Activated naive CD8-positive, alpha-beta T cell treated with anti-CD3 and anti-CD28 coated beads, Interleukin-2, amount 10 ng/mL, durations not matched to agents 7 days and 5 days (primary cell): ENCODE measurements at regions not wholly inside any gene's neighbourhood (a gene's known extent, or its start where the extent isn't known, plus 50 kb on each side); places are given as distances from the start of the nearest gene placed in this dataset.
"Not testable (repeated sequence)": the region's sequence is repeated elsewhere in the genome, so short reads cannot be mapped to it uniquely, and the experiment has no call there.

Experiments used
- ATAC-seq: fragments of 150-1000 bp; cut with Tn5 transposase; one replicate; pipeline ENCODE4 v1.10.0; 2021; ENCODE audit warnings: low read depth, moderate library complexity
- POLR2A ChIA-PET: fragments of 350-600 bp; sonication (Branson Sonifier 250); formaldehyde crosslinking; loops from one replicate; lab custom pipeline; 2021; ENCODE audit warnings: antibody characterized with exemption; lab: Charles Lee
- DNase-seq: peaks from one replicate; pipeline ENCODE4 v3.0.0; 2021
- H3K27ac Mint-ChIP-seq: one replicate; pipeline ENCODE4 v1.8.0; 2022; ENCODE audit warnings: mild to moderate bottlenecking, mixed read lengths
- H3K27me3 Mint-ChIP-seq: one replicate; pipeline ENCODE4 v1.8.0; 2022; ENCODE audit warnings: mild to moderate bottlenecking, moderate library complexity, mixed read lengths
- H3K36me3 Mint-ChIP-seq: one replicate; pipeline ENCODE4 v1.8.0; 2021; ENCODE audit warnings: mild to moderate bottlenecking, mixed read lengths
- H3K4me1 Mint-ChIP-seq: one replicate; pipeline ENCODE4 v1.8.0; 2021; ENCODE audit warnings: mixed read lengths
- H3K4me3 Mint-ChIP-seq: one replicate; pipeline ENCODE4 v1.8.0; 2022; ENCODE audit warnings: mild to moderate bottlenecking, moderate library complexity, mixed read lengths
- H3K9me3 Mint-ChIP-seq: one replicate; pipeline ENCODE4 v1.8.0; 2021; ENCODE audit warnings: mixed read lengths

DNA sequence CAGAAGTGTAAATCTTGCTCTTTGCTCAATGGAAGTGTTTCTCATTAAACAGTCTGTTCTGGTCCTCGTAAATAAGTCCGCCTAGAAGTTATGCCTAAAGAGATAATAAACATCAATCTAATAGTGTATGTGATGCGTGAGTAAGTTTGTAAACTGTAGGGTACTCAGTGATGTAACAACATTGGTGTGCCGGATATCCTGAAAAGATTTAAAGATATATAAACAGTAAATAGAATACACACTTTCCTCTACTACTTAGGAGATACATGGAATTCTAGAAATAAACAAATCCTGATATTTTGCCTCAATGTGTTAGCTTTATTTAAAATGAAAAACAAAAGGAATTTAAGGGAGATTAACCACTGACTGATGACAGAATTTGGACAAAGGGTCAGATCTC is 123.5 kb downstream of the AHR start:
- H3K27ac Mint-ChIP-seq: no peak overlapping the region
- peaks cover 16% of the 10 kb centered on the region for H3K27me3 Mint-ChIP-seq
- no peak overlapping the region for H3K4me3 Mint-ChIP-seq
- DNase-seq (no peak), ATAC-seq (no peak)
- peaks cover 10% of the 10 kb centered on the region for H3K9me3 Mint-ChIP-seq
- POLR2A ChIA-PET: no interaction called here
- H3K4me1 Mint-ChIP-seq: no peaks in the 10 kb centered on the region
- H3K36me3 Mint-ChIP-seq: peaks cover 2% of the 10 kb centered on the region

GRCh38 chr7:17422966-17423365 is 124.5 kb downstream of the AHR start:
- H3K4me1 Mint-ChIP-seq: no peaks in the 10 kb centered on the region
- peaks cover 14% of the 10 kb centered on the region for H3K9me3 Mint-ChIP-seq
- H3K4me3 Mint-ChIP-seq: no peak overlapping the region
- no peak overlapping the region for H3K27ac Mint-ChIP-seq
- H3K36me3 Mint-ChIP-seq: peaks cover 3% of the 10 kb centered on the region
- DNase-seq: no peak
- POLR2A ChIA-PET: no interaction called here
- ATAC-seq: no peak
- peaks cover 19% of the 10 kb centered on the region for H3K27me3 Mint-ChIP-seq

DNA sequence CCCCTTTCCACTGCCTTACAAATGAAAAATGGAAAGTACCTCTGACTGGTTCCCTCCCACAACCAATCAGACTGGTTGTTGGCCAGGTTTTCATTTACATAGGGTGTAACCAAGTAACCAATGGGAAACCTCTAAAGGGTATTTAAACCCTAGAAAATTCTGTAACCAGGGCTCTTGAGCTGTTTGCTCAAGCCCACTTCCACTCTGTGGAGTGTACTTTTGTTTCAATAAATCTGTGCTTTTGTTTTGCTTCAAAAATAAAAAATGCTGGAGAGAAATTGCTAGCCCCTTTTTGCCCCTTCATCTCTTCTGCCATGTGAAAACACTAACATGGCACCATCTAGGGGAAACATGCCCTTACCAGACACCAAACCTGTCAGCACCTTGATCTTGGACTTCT is 129.5 kb downstream of the AHR start:
- POLR2A ChIA-PET: interaction anchor here (0.6 kb wide), 1 partner anchor 95 kb away, joined by 3 read pairs; no protein-coding TSS in a partner anchor
- no peaks in the 10 kb centered on the region for H3K4me1 Mint-ChIP-seq
- peaks cover 19% of the 10 kb centered on the region for H3K27me3 Mint-ChIP-seq
- peaks cover 18% of the 10 kb centered on the region for H3K9me3 Mint-ChIP-seq
- H3K4me3 Mint-ChIP-seq: no peak overlapping the region
- H3K27ac Mint-ChIP-seq: no peak overlapping the region
- peaks cover 8% of the 10 kb centered on the region for H3K36me3 Mint-ChIP-seq
- DNase-seq: no peak
- ATAC-seq: no peak

DNA sequence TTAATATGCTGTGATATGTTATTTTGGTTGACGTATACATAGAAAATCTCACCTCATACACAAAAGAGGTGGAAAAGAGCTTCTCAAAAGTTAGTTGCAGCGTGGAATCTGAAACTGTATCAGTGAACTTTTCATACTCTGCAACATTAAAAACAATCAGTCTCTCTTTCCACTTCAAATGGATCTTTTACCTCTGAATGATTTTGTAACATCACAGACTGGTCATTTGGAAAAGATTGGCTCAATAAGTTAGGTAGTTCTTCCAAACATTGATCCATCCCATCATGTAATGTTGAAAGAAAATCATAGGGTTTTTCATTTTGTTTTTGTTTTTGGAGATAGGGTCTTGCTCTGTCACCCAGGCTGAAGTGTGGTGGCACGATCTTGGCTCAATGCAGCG is 131.1 kb downstream of the AHR start:
- peaks cover 17% of the 10 kb centered on the region for H3K9me3 Mint-ChIP-seq
- no peak overlapping the region for H3K27ac Mint-ChIP-seq
- H3K36me3 Mint-ChIP-seq: peaks cover 8% of the 10 kb centered on the region
- H3K4me3 Mint-ChIP-seq: no peak overlapping the region
- no peaks in the 10 kb centered on the region for H3K4me1 Mint-ChIP-seq
- DNase-seq: no peak
- H3K27me3 Mint-ChIP-seq: peaks cover 22% of the 10 kb centered on the region
- POLR2A ChIA-PET: no interaction called here
- no peak for ATAC-seq

DNA sequence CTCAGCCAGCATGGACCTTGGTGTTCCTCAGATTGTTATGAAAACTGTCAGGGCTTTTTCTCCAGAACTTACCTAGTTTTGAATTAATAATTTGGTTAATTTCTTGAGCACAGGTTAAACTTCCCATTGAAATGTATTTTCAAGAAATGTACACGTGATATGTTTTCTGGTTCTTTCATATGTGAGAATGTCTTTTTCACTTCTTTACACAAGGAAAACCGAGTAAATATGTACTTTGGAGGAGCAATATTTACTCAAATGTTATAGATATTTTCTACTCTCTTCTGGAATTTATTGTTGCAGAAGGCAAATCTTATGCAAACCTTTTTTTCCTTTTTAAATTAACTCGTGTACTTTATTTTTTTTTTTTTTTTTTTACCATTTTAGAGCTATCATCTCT is 134.3 kb downstream of the AHR start:
- ATAC-seq (no peak), DNase-seq (no peak)
- POLR2A ChIA-PET: no interaction called here
- no peaks in the 10 kb centered on the region for H3K4me1 Mint-ChIP-seq
- H3K27me3 Mint-ChIP-seq: peaks cover 30% of the 10 kb centered on the region
- H3K27ac Mint-ChIP-seq: no peak overlapping the region
- no peak overlapping the region for H3K4me3 Mint-ChIP-seq
- peaks cover 9% of the 10 kb centered on the region for H3K9me3 Mint-ChIP-seq
- H3K36me3 Mint-ChIP-seq: peaks cover 6% of the 10 kb centered on the region

DNA sequence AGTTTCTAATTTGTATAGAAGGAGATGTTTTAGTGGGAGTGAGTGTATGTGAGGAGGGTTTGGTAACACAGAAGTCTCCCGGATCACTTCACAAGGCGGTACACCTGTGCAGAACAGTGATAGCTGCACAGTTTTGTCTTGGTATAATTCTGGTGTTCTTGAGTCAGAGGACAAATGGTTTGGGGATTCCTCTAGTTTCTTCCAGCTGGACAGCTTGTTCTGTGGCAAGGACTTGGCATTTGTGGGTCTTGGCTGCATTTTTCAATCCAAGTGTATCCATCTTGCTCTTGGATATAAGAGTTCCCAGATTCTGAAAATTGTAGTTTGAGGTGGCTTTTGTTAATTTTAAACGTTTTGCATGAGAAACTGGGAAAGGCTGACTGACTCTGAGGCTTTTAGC is 135.7 kb downstream of the AHR start:
- POLR2A ChIA-PET: no interaction called here
- H3K27me3 Mint-ChIP-seq: peaks cover 30% of the 10 kb centered on the region

GRCh38 chr7:17434841-17435692 is 136.6 kb downstream of the AHR start:
- Mint-ChIP-seq H3K36me3 (peaks cover 4% of the 10 kb centered on the region), H3K27me3 (peaks cover 29% of the 10 kb centered on the region), H3K27ac (no peak overlapping the region), H3K4me1 (peaks cover 2% of the 10 kb centered on the region), H3K9me3 (peaks cover 10% of the 10 kb centered on the region), H3K4me3 (no peak overlapping the region)
- ATAC-seq: no peak
- DNase-seq: no peak
- POLR2A ChIA-PET: no interaction called here

More for the DNA sequence above, 135.7 kb downstream of the AHR start:
- DNase-seq (no peak), ATAC-seq (no peak)
- Mint-ChIP-seq H3K36me3 (peaks cover 4% of the 10 kb centered on the region), H3K27ac (no peak overlapping the region), H3K4me3 (no peak overlapping the region), H3K4me1 (peaks cover 2% of the 10 kb centered on the region), H3K9me3 (peaks cover 8% of the 10 kb centered on the region)

- DNase-seq: no peak
- Mint-ChIP-seq H3K4me1 (peaks cover 2% of the 10 kb centered on the region), H3K27ac (no peak overlapping the region), H3K9me3 (peaks cover 16% of the 10 kb centered on the region), H3K36me3 (peaks cover 8% of the 10 kb centered on the region), H3K27me3 (peaks cover 29% of the 10 kb centered on the region), H3K4me3 (no peak overlapping the region)
- POLR2A ChIA-PET: no interaction called here
- no peak for ATAC-seq
These were observed 137.7 kb downstream of the AHR start for GRCh38 chr7:17436126-17436525.

DNA sequence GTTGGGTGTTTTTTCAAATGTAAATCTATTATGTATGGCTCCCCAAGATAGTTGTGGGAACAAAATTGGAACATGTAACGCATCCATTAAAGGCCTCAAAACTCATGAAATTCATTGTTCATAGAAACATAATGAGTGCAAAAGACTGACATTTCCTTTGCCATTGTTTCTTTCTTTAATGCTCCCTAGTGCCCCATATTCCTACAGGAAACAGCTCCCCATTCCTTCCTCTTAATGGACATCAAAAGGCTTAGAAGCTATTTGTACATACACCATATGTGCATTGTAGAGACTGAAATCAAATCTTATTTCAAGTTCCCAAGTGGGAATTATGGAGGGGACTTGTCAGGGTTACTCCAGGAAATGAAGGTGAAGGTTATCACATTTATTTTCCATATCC is 139.1 kb downstream of the AHR start:
- H3K27ac Mint-ChIP-seq: no peak overlapping the region

DNA sequence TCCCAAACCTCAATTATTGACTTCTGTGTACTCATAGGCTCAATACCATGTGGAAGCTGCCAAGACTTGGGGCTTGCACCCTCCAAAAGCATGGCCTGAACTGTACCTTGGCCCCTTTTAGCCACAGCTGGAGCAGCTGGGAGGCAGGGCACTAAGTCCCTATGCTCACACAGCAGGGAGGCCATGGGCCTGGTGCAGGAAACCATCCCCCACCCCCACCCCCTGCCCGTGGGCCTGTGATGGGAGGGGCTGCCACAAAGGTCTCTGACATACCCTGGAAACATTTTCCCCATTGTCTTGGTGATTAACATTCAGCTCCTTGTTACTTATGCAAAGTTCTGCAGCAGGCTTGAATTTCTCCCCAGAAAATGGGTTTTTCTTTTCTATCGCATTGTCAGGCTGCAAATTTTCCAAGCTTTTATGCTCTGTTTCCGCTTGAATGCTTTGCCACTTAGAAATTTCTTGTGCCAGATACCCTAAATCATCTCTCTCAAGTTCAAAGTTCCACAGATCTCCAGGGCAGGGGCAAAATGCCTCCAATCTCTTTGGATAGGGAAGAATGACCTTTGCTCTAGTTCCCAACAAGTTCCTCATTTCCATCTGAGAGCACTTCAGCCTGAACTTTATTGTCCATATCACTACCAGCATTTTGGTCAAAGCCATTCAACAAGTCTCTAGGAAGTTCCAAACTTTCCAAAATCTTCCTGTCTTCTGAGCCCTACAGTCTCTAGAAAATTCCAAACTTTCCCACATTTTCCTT is 141.8 kb downstream of the AHR start:
- H3K36me3 Mint-ChIP-seq, DNase-seq, H3K27ac Mint-ChIP-seq, ATAC-seq, POLR2A ChIA-PET, H3K4me3 Mint-ChIP-seq, H3K4me1 Mint-ChIP-seq: not testable (repeated sequence)
- Mint-ChIP-seq H3K27me3 (peaks cover 15% of the 10 kb centered on the region), H3K9me3 (peaks cover 23% of the 10 kb centered on the region)

More for the DNA sequence above, 139.1 kb downstream of the AHR start:
- DNase-seq: no peak
- Mint-ChIP-seq H3K9me3 (peaks cover 19% of the 10 kb centered on the region), H3K36me3 (peaks cover 8% of the 10 kb centered on the region), H3K4me1 (peaks cover 5% of the 10 kb centered on the region), H3K27me3 (peaks cover 25% of the 10 kb centered on the region), H3K4me3 (no peak overlapping the region)
- no peak for ATAC-seq
- POLR2A ChIA-PET: no interaction called here

DNA sequence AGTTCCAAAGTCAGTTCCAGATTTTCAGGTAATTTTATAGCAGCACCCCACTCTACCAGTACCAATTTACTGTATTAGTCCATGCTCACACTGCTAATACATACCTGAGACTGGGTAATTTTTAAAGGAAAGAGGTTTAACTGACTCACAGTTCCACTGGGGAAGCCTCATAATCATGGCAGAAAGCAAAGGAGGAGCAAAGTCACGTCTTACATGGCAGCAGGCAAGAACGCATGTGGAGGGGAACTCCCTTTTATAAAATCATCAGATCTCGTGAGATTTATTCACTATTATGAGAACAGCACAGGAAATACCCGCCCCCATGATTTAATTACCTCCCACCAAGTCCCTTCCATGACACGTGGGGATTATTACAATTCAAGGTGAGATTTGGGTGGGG is 142.4 kb downstream of the AHR start:
- H3K4me3 Mint-ChIP-seq: no peak overlapping the region
- peaks cover 14% of the 10 kb centered on the region for H3K27me3 Mint-ChIP-seq
- H3K9me3 Mint-ChIP-seq: peaks cover 21% of the 10 kb centered on the region
- no peak for ATAC-seq
- POLR2A ChIA-PET: no interaction called here
- peaks cover 8% of the 10 kb centered on the region for H3K36me3 Mint-ChIP-seq
- H3K27ac Mint-ChIP-seq: no peak overlapping the region
- peaks cover 5% of the 10 kb centered on the region for H3K4me1 Mint-ChIP-seq
- DNase-seq: no peak

DNA sequence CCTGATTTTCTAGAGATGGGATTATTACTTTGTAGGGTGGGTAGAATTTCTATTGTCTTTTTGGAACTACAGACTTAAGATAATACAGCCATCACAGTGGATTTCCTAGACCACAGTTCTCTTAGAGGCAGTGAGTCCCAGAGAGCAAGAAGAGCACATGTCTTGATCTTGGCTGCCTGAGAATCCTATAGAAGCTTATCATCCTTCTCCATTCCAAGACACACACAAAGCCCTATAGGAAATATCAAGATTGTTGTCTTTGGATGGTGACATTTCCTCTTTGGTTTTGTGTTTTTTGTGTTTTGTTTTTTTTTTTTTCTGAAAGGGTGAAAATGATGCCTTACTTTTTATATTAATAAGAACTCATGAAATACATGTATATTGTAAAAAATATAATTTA is 143.1 kb downstream of the AHR start:
- POLR2A ChIA-PET: interaction anchor here (0.7 kb wide), 1 partner anchor 73 kb away, joined by 3 read pairs; no protein-coding TSS in a partner anchor
- Mint-ChIP-seq H3K36me3 (peaks cover 8% of the 10 kb centered on the region), H3K4me3 (no peak overlapping the region), H3K4me1 (peaks cover 5% of the 10 kb centered on the region), H3K27ac (no peak overlapping the region), H3K9me3 (peaks cover 23% of the 10 kb centered on the region), H3K27me3 (peaks cover 7% of the 10 kb centered on the region)
- DNase-seq: no peak
- no peak for ATAC-seq

- Mint-ChIP-seq H3K36me3 (peaks cover 11% of the 10 kb centered on the region), H3K9me3 (peaks cover 32% of the 10 kb centered on the region), H3K4me3 (no peak overlapping the region), H3K27ac (no peak overlapping the region), H3K27me3 (peaks cover 6% of the 10 kb centered on the region), H3K4me1 (peaks cover 3% of the 10 kb centered on the region)
- ATAC-seq: no peak
- DNase-seq: no peak
- POLR2A ChIA-PET: no interaction called here
These were observed 145.7 kb downstream of the AHR start for GRCh38 chr7:17444151-17444550.

- Mint-ChIP-seq H3K27me3 (peaks cover 6% of the 10 kb centered on the region), H3K9me3 (peaks cover 30% of the 10 kb centered on the region), H3K36me3 (peaks cover 11% of the 10 kb centered on the region), H3K27ac (no peak overlapping the region), H3K4me1 (peaks cover 3% of the 10 kb centered on the region), H3K4me3 (no peak overlapping the region)
- POLR2A ChIA-PET: no interaction called here
- ATAC-seq (no peak), DNase-seq (no peak)
These were observed 146.2 kb downstream of the AHR start for GRCh38 chr7:17444673-17445072.
